DOHH2 (cell line): ENCODE measurements at regions not wholly inside any gene's neighbourhood (a gene's known extent, or its start where the extent isn't known, plus 50 kb on each side); places are given as distances from the start of the nearest gene placed in this dataset.

Source experiments
- H3F3A ChIP-seq: fragments of 200-600 bp; sonication (generic), shearing (Covaris generic); 2 replicates; pipeline ENCODE4 v1.6.0; 2016; ENCODE audit warnings: antibody characterized with exemption, mild to moderate bottlenecking; ENCODE audit not compliant: control insufficient read depth, insufficient read depth
- H3K27ac ChIP-seq: fragments of 200-600 bp; sonication (generic); 2 replicates; pipeline ENCODE4 v1.5.1; 2014; ENCODE audit warnings: low read depth, mild to moderate bottlenecking, low read length, moderate library complexity
- H3K27me3 ChIP-seq: fragments of 200-600 bp; sonication (generic); 2 replicates; pipeline ENCODE4 v1.6.1; 2014; ENCODE audit warnings: mild to moderate bottlenecking, low read length, mixed read lengths; ENCODE audit not compliant: control insufficient read depth
- H3K36me3 ChIP-seq: fragments of 200-600 bp; sonication (generic); 2 replicates; pipeline ENCODE4 v1.6.1; 2014; ENCODE audit warnings: mild to moderate bottlenecking, low read length, moderate library complexity, mixed read lengths; ENCODE audit not compliant: control insufficient read depth
- H3K4me1 ChIP-seq: fragments of 200-600 bp; sonication (generic); 2 replicates; pipeline ENCODE4 v1.6.1; 2014; ENCODE audit warnings: mild to moderate bottlenecking, low read length, mixed read lengths; ENCODE audit not compliant: control insufficient read depth
- H3K4me2 ChIP-seq: fragments of 200-600 bp; sonication (generic); 2 replicates; pipeline ENCODE4 v1.6.0; 2014; ENCODE audit warnings: mild to moderate bottlenecking, low read length, moderate library complexity
- H3K4me3 ChIP-seq: fragments of 200-600 bp; sonication (generic); 2 replicates; pipeline ENCODE4 v1.5.1; 2014; ENCODE audit warnings: mild to moderate bottlenecking, low read length, mixed read lengths
- H3K79me2 ChIP-seq: fragments of 200-600 bp; sonication (generic); 2 replicates; pipeline ENCODE4 v1.6.1; 2014; ENCODE audit warnings: mild to moderate bottlenecking, low read length, mixed read lengths; ENCODE audit not compliant: control insufficient read depth
- H3K9me2 ChIP-seq: fragments of 200-600 bp; sonication (generic); replicated peaks from 2 replicates; pipeline ENCODE4 v1.6.1; 2014; ENCODE audit warnings: mild to moderate bottlenecking, low read length, mixed read lengths; ENCODE audit not compliant: control insufficient read depth
- H3K9me3 ChIP-seq: fragments of 200-600 bp; sonication (generic); 2 replicates; pipeline ENCODE4 v1.6.1; 2014; ENCODE audit warnings: antibody characterized with exemption, low read length, mixed read lengths; ENCODE audit not compliant: control insufficient read depth, insufficient read depth
- H4K20me1 ChIP-seq: fragments of 200-600 bp; sonication (generic); 2 replicates; pipeline ENCODE4 v1.6.0; 2014; ENCODE audit warnings: low read depth, mild to moderate bottlenecking, antibody characterized with exemption, low read length, moderate library complexity; ENCODE audit not compliant: control insufficient read depth, insufficient read depth
- EZH2phosphoT487 ChIP-seq: fragments of 200-600 bp; sonication (generic); IDR thresholded peaks from 2 replicates; pipeline ENCODE4 v1.6.1; 2017; ENCODE audit warnings: borderline replicate concordance, mild to moderate bottlenecking, antibody characterized with exemption, low read length, moderate library complexity, mixed read lengths
- TF ChIP-seq, protein P1 (sequence below): fragments of 200-600 bp; sonication (generic); IDR thresholded peaks from one replicate; pipeline ENCODE4 v1.5.1; 2014; ENCODE audit warnings: antibody characterized with exemption, mild to moderate bottlenecking, low read depth, low read length; ENCODE audit not compliant: poor library complexity, severe bottlenecking

DNA sequence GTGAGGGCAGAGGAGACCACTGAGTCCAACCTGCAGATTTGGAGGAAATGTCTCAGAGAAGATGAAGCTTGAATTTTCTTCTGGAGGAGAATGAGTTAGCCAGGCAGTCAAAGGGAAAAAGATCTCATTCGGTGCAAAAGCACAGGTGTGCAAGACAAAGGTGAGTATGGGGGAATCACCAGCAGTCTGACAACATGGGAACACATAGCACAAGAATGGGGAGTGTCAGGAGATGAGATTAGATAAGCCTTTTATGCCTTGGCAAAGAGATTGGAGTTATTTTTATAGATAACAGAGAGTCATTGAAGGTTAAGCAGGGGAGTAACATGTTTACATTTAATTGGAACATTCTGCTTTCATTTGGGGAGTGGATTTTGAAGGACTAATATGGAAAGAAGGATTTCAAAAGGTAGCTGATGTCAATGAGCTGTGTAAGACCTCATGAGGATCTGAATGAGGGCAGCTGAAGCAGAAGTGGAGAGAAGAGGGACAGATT is 171.3 kb upstream of the NTF3 start:
- Histone ChIP-seq H3K79me2 (no peaks in the 10 kb centered on the region), H3K9me2 (no peaks in the 10 kb centered on the region), H3K27ac (no peak overlapping the region), H3K4me3 (no peak overlapping the region), H3K9me3 (no peaks in the 10 kb centered on the region), H3K27me3 (peaks cover 12% of the 10 kb centered on the region), H3K36me3 (no peaks in the 10 kb centered on the region), H3F3A (no peaks in the 10 kb centered on the region), H4K20me1 (no peaks in the 10 kb centered on the region), H3K4me1 (no peaks in the 10 kb centered on the region), H3K4me2 (no peak overlapping the region)
- no peak for TF ChIP-seq EZH2phosphoT487
- TF ChIP-seq, protein P1, sequence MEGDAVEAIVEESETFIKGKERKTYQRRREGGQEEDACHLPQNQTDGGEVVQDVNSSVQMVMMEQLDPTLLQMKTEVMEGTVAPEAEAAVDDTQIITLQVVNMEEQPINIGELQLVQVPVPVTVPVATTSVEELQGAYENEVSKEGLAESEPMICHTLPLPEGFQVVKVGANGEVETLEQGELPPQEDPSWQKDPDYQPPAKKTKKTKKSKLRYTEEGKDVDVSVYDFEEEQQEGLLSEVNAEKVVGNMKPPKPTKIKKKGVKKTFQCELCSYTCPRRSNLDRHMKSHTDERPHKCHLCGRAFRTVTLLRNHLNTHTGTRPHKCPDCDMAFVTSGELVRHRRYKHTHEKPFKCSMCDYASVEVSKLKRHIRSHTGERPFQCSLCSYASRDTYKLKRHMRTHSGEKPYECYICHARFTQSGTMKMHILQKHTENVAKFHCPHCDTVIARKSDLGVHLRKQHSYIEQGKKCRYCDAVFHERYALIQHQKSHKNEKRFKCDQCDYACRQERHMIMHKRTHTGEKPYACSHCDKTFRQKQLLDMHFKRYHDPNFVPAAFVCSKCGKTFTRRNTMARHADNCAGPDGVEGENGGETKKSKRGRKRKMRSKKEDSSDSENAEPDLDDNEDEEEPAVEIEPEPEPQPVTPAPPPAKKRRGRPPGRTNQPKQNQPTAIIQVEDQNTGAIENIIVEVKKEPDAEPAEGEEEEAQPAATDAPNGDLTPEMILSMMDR, result no peak

DNA sequence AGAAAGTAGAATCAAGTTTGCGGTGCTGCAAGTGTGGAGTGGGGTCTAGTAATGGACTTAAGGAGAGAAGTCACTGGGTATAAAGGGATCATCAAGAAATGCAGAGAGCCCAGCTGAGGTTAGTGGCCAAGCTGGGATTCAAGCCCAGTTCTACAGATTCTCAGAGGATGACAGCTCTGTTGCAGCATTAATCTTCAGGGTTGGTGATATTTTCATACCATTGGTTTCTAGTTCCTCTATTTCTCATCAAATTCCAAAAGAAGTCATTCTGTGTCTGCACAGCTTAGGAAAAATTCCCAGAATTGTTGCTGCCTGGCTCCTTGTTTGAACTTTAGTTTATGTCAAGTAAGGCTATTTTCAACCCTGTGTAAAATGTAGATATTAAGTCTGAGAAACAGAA is 169.5 kb upstream of the NTF3 start:
- no peak overlapping the region for H3K27ac ChIP-seq
- H3K4me3 ChIP-seq, result no peak overlapping the region
- peaks cover 11% of the 10 kb centered on the region for H3K27me3 ChIP-seq
- TF ChIP-seq, protein P1, result no peak
- no peak for TF ChIP-seq EZH2phosphoT487
- H3K79me2 ChIP-seq, result no peaks in the 10 kb centered on the region
- H3K9me2 ChIP-seq, result no peaks in the 10 kb centered on the region
- no peaks in the 10 kb centered on the region for H3K36me3 ChIP-seq
- no peaks in the 10 kb centered on the region for H3K4me1 ChIP-seq
- no peaks in the 10 kb centered on the region for H3K9me3 ChIP-seq
- H4K20me1 ChIP-seq, result no peaks in the 10 kb centered on the region
- H3F3A ChIP-seq, result no peaks in the 10 kb centered on the region
- H3K4me2 ChIP-seq, result no peak overlapping the region

DNA sequence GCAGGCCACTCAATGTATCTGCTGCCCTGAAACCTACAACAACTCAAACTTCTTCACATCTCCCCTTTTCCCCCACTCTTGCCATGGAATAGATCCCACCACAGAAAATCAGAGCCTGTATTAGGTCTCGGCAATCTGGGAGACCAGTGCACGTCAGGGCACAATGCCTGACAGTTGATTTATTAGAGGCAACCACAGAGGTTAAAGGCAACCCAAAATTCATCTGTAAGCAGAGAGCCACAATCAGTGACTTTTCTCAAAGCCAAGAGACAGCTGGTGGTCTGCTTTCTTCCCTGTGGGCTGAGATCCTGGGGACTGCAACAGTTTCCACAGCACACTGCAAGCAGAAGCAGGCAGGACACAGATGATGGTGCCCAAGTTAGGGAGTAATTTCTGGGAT is 169.0 kb upstream of the NTF3 start:
- no peaks in the 10 kb centered on the region for H3K4me1 ChIP-seq
- H3K79me2 ChIP-seq, result no peaks in the 10 kb centered on the region
- no peaks in the 10 kb centered on the region for H3K9me3 ChIP-seq
- no peak overlapping the region for H3K4me3 ChIP-seq
- H3K9me2 ChIP-seq, result no peaks in the 10 kb centered on the region
- no peaks in the 10 kb centered on the region for H3F3A ChIP-seq
- no peaks in the 10 kb centered on the region for H3K36me3 ChIP-seq
- peaks cover 7% of the 10 kb centered on the region for H3K27me3 ChIP-seq
- H3K4me2 ChIP-seq, result no peak overlapping the region
- no peak overlapping the region for H3K27ac ChIP-seq
- H4K20me1 ChIP-seq, result no peaks in the 10 kb centered on the region
- TF ChIP-seq, protein P1, result no peak
- TF ChIP-seq EZH2phosphoT487, result no peak
